ENCODE measurements at regions not wholly inside any gene's neighbourhood (a gene's known extent, or its start where the extent isn't known, plus 50 kb on each side); places are given as distances from the start of the nearest gene placed in this dataset.
"Not testable (repeated sequence)": the region's sequence is repeated elsewhere in the genome, so short reads cannot be mapped to it uniquely, and the experiment has no call there.

GRCh38 chr13:56720841-56721240, 419.9 kb upstream of the PRR20A start:
- Mint-ChIP-seq H3K36me3 (no peaks in the 10 kb centered on the region), H3K4me3 (no peak overlapping the region), H3K9me3 (peaks cover 4 to 30% (median 8%) of the 10 kb centered on the region in 7 donors), H3K4me1 (no peaks in the 10 kb centered on the region), H3K27me3 (no peaks in the 10 kb centered on the region), H3K27ac (no peak overlapping the region)
- Histone ChIP-seq H3K9me3 (ENCODE audit: control insufficient read depth in 2 of 2, low read length in 2 of 2) (no peaks in the 10 kb centered on the region), H3K4me3 (ENCODE audit: low read depth, low read length) (no peak overlapping the region), H3K4me1 (ENCODE audit: control insufficient read depth, insufficient read depth, low read length, poor library complexity, severe bottlenecking) (no peaks in the 10 kb centered on the region), H3K27ac (ENCODE audit: insufficient read depth, low read length, poor library complexity, severe bottlenecking) (no peak overlapping the region), H3K27me3 (ENCODE audit: control insufficient read depth, insufficient read depth, low read length) (no peaks in the 10 kb centered on the region), H3K36me3 (ENCODE audit: control insufficient read depth, insufficient read depth, low read length) (no peaks in the 10 kb centered on the region)
- ATAC-seq (ENCODE audit: low read depth in 2 of 2) (no peak), DNase-seq (no peak)

- H3K27me3 Mint-ChIP-seq: no peaks in the 10 kb centered on the region
- no peak overlapping the region for H3K4me3 ChIP-seq (ENCODE audit: low read depth, low read length)
- no peaks in the 10 kb centered on the region for H3K9me3 ChIP-seq (ENCODE audit: control insufficient read depth in 2 of 2, low read length in 2 of 2)
- H3K9me3 Mint-ChIP-seq: peaks cover 0 to 8% (median 6%) of the 10 kb centered on the region in 7 donors
- no peaks in the 10 kb centered on the region for H3K36me3 Mint-ChIP-seq
- H3K27ac ChIP-seq (ENCODE audit: insufficient read depth, low read length, poor library complexity, severe bottlenecking): no peak overlapping the region
- H3K27me3 ChIP-seq (ENCODE audit: control insufficient read depth, insufficient read depth, low read length): no peaks in the 10 kb centered on the region
- DNase-seq (no peak), ATAC-seq (ENCODE audit: low read depth in 2 of 2) (no peak)
- H3K4me1 Mint-ChIP-seq: no peaks in the 10 kb centered on the region
- no peak overlapping the region for H3K4me3 Mint-ChIP-seq
- no peaks in the 10 kb centered on the region for H3K4me1 ChIP-seq (ENCODE audit: control insufficient read depth, insufficient read depth, low read length, poor library complexity, severe bottlenecking)
- no peaks in the 10 kb centered on the region for H3K36me3 ChIP-seq (ENCODE audit: control insufficient read depth, insufficient read depth, low read length)
- no peak overlapping the region for H3K27ac Mint-ChIP-seq
Observed at GRCh38 chr13:56735537-56735942, 405.2 kb upstream of the PRR20A start.

DNA sequence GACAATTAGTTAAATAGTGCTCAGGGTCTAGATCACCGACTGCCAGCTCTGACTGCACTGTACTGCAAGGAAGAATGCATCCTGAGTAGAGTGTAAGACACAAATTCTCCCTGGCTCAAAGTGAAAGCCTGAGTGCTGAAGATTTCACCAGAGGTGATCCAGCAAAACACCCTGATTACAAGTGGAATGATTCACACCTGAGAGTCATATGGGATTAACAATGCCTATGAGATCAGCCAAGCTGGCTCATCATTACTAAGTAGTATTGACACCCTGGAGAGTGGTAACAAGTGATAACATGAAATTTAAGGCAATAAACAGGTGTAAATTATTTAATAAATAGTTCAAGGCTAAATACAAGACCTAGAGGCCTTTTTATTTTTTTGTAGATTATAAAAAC, 403.8 kb upstream of the PRR20A start:
- H3K36me3 Mint-ChIP-seq: no peaks in the 10 kb centered on the region
- Histone ChIP-seq H3K4me3 (ENCODE audit: low read depth, low read length) (no peak overlapping the region), H3K9me3 (ENCODE audit: control insufficient read depth in 2 of 2, low read length in 2 of 2) (no peaks in the 10 kb centered on the region), H3K27me3 (ENCODE audit: control insufficient read depth, insufficient read depth, low read length) (no peaks in the 10 kb centered on the region), H3K36me3 (ENCODE audit: control insufficient read depth, insufficient read depth, low read length) (no peaks in the 10 kb centered on the region), H3K4me1 (ENCODE audit: control insufficient read depth, insufficient read depth, low read length, poor library complexity, severe bottlenecking) (no peaks in the 10 kb centered on the region), H3K27ac (ENCODE audit: insufficient read depth, low read length, poor library complexity, severe bottlenecking) (no peak overlapping the region)
- H3K27ac Mint-ChIP-seq: no peak overlapping the region
- ATAC-seq (ENCODE audit: low read depth in 2 of 2) (no peak), DNase-seq (no peak)
- H3K27me3 Mint-ChIP-seq: no peaks in the 10 kb centered on the region
- H3K4me3 Mint-ChIP-seq: no peak overlapping the region
- peaks cover 0 to 16% (median 7%) of the 10 kb centered on the region in 7 donors for H3K9me3 Mint-ChIP-seq
- H3K4me1 Mint-ChIP-seq: no peaks in the 10 kb centered on the region

DNA sequence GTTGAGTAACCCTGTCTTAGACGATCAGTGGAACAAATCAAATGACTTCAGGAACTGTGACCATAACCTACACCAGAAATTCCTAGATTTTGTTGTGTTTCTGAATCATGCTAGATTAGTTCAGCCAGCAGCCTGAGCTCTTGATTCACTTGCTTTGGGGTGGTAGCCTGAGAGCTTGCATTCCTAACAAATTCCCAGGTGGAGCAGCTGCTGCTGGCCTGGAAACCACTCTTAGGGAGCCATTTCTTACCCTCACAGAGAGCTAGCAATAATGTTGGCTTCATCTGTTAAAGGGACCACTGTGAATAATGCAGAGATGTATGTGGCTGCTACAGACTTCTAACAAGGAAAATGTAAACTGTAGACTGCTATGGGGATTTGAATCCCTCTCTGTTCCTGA, 388.1 kb upstream of the PRR20A start:
- Histone ChIP-seq H3K9me3 (ENCODE audit: control insufficient read depth in 2 of 2, low read length in 2 of 2) (peaks cover 0 to 2% of the 10 kb centered on the region in 2 experiments), H3K4me1 (ENCODE audit: control insufficient read depth, insufficient read depth, low read length, poor library complexity, severe bottlenecking) (no peaks in the 10 kb centered on the region), H3K36me3 (ENCODE audit: control insufficient read depth, insufficient read depth, low read length) (no peaks in the 10 kb centered on the region), H3K4me3 (ENCODE audit: low read depth, low read length) (no peak overlapping the region), H3K27ac (ENCODE audit: insufficient read depth, low read length, poor library complexity, severe bottlenecking) (no peak overlapping the region), H3K27me3 (ENCODE audit: control insufficient read depth, insufficient read depth, low read length) (no peaks in the 10 kb centered on the region)
- peaks cover 0 to 20% (median 5%) of the 10 kb centered on the region in 7 donors for H3K9me3 Mint-ChIP-seq
- H3K27me3 Mint-ChIP-seq: no peaks in the 10 kb centered on the region
- no peaks in the 10 kb centered on the region for H3K36me3 Mint-ChIP-seq
- H3K4me1 Mint-ChIP-seq: no peaks in the 10 kb centered on the region
- H3K27ac Mint-ChIP-seq: no peak overlapping the region
- DNase-seq: no peak
- H3K4me3 Mint-ChIP-seq: no peak overlapping the region
- no peak for ATAC-seq (ENCODE audit: low read depth in 2 of 2)

DNA sequence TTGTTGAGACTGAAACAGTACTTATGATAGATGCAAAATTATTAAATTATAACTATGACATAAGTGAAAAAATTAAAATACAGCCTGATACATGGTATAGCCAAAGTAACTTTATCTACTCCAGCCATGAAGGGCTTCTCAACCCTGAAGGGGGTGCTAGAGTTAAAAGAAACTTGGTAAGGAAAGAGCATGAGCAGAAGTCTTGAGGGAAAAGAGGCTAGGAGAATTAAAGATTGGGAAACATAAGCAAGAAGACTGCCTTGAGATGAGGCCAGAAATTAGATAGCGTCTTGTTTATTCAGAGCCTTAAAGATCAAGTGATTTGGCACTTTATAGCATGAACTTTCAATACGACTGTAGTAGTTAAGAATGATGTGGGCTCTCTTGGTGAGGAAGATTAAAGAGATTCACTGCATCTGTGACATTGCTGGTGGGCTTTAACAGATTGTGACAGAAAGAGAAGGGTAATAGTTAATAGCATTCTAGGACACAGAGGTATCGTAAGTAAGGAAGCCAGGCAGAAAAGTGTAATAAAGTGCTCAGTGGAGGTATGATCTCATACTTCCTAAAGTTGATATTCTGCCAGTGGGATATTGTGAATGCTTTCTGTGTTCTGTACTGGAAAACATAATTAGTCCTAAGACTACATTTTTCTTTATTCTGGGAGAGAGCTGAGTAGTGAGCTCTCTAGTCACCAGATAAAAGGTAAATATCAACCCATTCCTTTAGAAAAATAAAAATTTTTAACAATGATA, 385.4 kb upstream of the PRR20A start:
- H3K4me1 Mint-ChIP-seq: no peaks in the 10 kb centered on the region
- no peak overlapping the region for H3K4me3 Mint-ChIP-seq
- H3K4me3 ChIP-seq (ENCODE audit: low read depth, low read length): no peak overlapping the region
- peaks cover 1 to 3% of the 10 kb centered on the region in 2 experiments for H3K9me3 ChIP-seq (ENCODE audit: control insufficient read depth in 2 of 2, low read length in 2 of 2)
- no peak overlapping the region for H3K27ac ChIP-seq (ENCODE audit: insufficient read depth, low read length, poor library complexity, severe bottlenecking)
- no peaks in the 10 kb centered on the region for H3K27me3 Mint-ChIP-seq
- H3K9me3 Mint-ChIP-seq: peaks cover 0 to 23% (median 7%) of the 10 kb centered on the region in 7 donors
- DNase-seq (no peak), ATAC-seq (ENCODE audit: low read depth in 2 of 2) (no peak)
- H3K27me3 ChIP-seq (ENCODE audit: control insufficient read depth, insufficient read depth, low read length): no peaks in the 10 kb centered on the region
- H3K36me3 ChIP-seq (ENCODE audit: control insufficient read depth, insufficient read depth, low read length): no peaks in the 10 kb centered on the region
- H3K36me3 Mint-ChIP-seq: no peaks in the 10 kb centered on the region
- no peak overlapping the region for H3K27ac Mint-ChIP-seq
- no peaks in the 10 kb centered on the region for H3K4me1 ChIP-seq (ENCODE audit: control insufficient read depth, insufficient read depth, low read length, poor library complexity, severe bottlenecking)

- H3K4me3 Mint-ChIP-seq; H3K36me3 Mint-ChIP-seq; H3K4me1 Mint-ChIP-seq; H3K4me1 ChIP-seq (ENCODE audit: control insufficient read depth, insufficient read depth, low read length, poor library complexity, severe bottlenecking); ATAC-seq (ENCODE audit: low read depth in 2 of 2); H3K4me3 ChIP-seq (ENCODE audit: low read depth, low read length); H3K27ac ChIP-seq (ENCODE audit: insufficient read depth, low read length, poor library complexity, severe bottlenecking); H3K27me3 ChIP-seq (ENCODE audit: control insufficient read depth, insufficient read depth, low read length); DNase-seq; H3K27ac Mint-ChIP-seq; H3K27me3 Mint-ChIP-seq; H3K36me3 ChIP-seq (ENCODE audit: control insufficient read depth, insufficient read depth, low read length): not testable (repeated sequence)
- peaks cover 3 to 15% of the 10 kb centered on the region in 2 experiments for H3K9me3 ChIP-seq (ENCODE audit: control insufficient read depth in 2 of 2, low read length in 2 of 2)
- H3K9me3 Mint-ChIP-seq: peaks cover 4 to 50% (median 8%) of the 10 kb centered on the region in 7 donors
Observed at GRCh38 chr13:56763333-56763732, 377.4 kb upstream of the PRR20A start.

DNA sequence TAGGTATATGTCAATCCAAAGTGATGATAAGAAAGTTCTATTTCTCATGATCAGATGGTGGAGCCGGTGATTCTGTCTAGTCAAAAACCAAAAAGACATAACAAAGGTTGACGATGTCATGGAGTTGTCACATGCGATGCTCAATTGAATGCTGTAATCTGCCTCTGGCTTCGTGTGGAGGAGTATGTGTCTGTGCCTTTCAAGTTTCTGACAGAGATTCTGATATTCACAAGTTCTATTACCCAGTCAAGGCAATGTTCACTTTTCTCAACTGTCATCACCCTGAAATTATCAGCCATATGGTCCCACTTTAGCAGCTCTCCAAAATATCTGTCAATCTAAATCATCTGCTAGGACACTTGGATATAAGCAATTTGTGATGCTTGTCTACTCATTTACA, 367.6 kb upstream of the PRR20A start:
- Mint-ChIP-seq H3K27me3 (no peaks in the 10 kb centered on the region), H3K9me3 (peaks cover 0 to 16% (median 5%) of the 10 kb centered on the region in 7 donors), H3K4me1 (no peaks in the 10 kb centered on the region), H3K27ac (no peak overlapping the region), H3K36me3 (no peaks in the 10 kb centered on the region), H3K4me3 (no peak overlapping the region)
- Histone ChIP-seq H3K4me1 (ENCODE audit: control insufficient read depth, insufficient read depth, low read length, poor library complexity, severe bottlenecking) (no peaks in the 10 kb centered on the region), H3K27ac (ENCODE audit: insufficient read depth, low read length, poor library complexity, severe bottlenecking) (no peak overlapping the region), H3K36me3 (ENCODE audit: control insufficient read depth, insufficient read depth, low read length) (no peaks in the 10 kb centered on the region), H3K9me3 (ENCODE audit: control insufficient read depth in 2 of 2, low read length in 2 of 2) (no peaks in the 10 kb centered on the region), H3K4me3 (ENCODE audit: low read depth, low read length) (no peak overlapping the region), H3K27me3 (ENCODE audit: control insufficient read depth, insufficient read depth, low read length) (no peaks in the 10 kb centered on the region)
- DNase-seq (no peak), ATAC-seq (ENCODE audit: low read depth in 2 of 2) (no peak)

- Mint-ChIP-seq H3K9me3 (peaks cover 0 to 14% (median 2%) of the 10 kb centered on the region in 7 donors), H3K27ac (no peak overlapping the region), H3K4me1 (no peaks in the 10 kb centered on the region), H3K4me3 (no peak overlapping the region), H3K27me3 (no peaks in the 10 kb centered on the region), H3K36me3 (no peaks in the 10 kb centered on the region)
- Histone ChIP-seq H3K4me1 (ENCODE audit: control insufficient read depth, insufficient read depth, low read length, poor library complexity, severe bottlenecking) (no peaks in the 10 kb centered on the region), H3K27me3 (ENCODE audit: control insufficient read depth, insufficient read depth, low read length) (no peaks in the 10 kb centered on the region), H3K9me3 (ENCODE audit: control insufficient read depth in 2 of 2, low read length in 2 of 2) (no peaks in the 10 kb centered on the region), H3K4me3 (ENCODE audit: low read depth, low read length) (no peak overlapping the region), H3K27ac (ENCODE audit: insufficient read depth, low read length, poor library complexity, severe bottlenecking) (no peak overlapping the region), H3K36me3 (ENCODE audit: control insufficient read depth, insufficient read depth, low read length) (no peaks in the 10 kb centered on the region)
- ATAC-seq (ENCODE audit: low read depth in 2 of 2) (no peak), DNase-seq (no peak)
Observed at GRCh38 chr13:56789527-56789926, 351.2 kb upstream of the PRR20A start.
